SH-SY5Y (cell line): ENCODE measurements at regions not wholly inside any gene's neighbourhood (a gene's known extent, or its start where the extent isn't known, plus 50 kb on each side); places are given as distances from the start of the nearest gene placed in this dataset.

Experiments used
- GATA2 ChIP-seq: IDR thresholded peaks from 2 replicates; pipeline ENCODE4 v1.6.1; 2011; ENCODE audit warnings: mild to moderate bottlenecking, low read depth, low read length
- GATA3 ChIP-seq: IDR thresholded peaks from 2 replicates; pipeline ENCODE4 v1.6.1; 2011; ENCODE audit warnings: low read depth, mild to moderate bottlenecking, low read length, moderate library complexity

DNA sequence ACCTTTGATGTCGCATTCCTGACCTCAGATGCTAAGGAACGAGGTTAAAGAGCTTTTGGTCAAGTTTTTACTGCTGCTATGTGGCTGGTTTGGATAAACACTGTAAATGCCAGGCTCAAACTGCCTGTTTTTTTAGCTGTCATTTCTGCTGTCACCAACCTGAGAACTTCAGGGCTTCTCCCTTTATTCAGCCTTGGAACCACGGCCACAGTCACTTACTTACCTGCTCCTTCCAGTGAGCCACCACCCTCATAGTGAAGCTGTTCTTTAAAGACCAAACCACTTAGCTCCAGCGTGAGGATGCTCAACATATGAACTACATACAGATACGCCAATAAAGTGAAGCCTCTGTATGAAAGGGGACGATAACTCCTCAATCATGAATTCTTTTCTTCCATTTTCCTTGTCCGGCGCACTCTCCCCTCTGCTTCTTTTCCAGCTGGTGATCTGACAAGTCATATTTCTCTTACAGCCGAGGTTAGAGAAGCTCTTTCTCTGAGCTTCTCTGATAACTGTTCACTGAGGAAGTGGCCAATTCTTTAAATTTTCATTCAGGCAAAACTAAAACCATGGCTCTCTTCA, 152.8 kb upstream of the ANK2 start:
- no peak for TF ChIP-seq GATA2
- no peak for TF ChIP-seq GATA3
